HG03442 (cell line): ENCODE measurements at regions not wholly inside any gene's neighbourhood (a gene's known extent, or its start where the extent isn't known, plus 50 kb on each side); places are given as distances from the start of the nearest gene placed in this dataset.
"Not testable (repeated sequence)": the region's sequence is repeated elsewhere in the genome, so short reads cannot be mapped to it uniquely, and the experiment has no call there.

Experiments
- ATAC-seq: cut with Tn5 transposase; IDR thresholded peaks from one replicate; pipeline ENCODE4 v1.9.1; 2021; ENCODE audit warnings: mild to moderate bottlenecking, moderate library complexity; ENCODE audit not compliant: unreplicated experiment

DNA sequence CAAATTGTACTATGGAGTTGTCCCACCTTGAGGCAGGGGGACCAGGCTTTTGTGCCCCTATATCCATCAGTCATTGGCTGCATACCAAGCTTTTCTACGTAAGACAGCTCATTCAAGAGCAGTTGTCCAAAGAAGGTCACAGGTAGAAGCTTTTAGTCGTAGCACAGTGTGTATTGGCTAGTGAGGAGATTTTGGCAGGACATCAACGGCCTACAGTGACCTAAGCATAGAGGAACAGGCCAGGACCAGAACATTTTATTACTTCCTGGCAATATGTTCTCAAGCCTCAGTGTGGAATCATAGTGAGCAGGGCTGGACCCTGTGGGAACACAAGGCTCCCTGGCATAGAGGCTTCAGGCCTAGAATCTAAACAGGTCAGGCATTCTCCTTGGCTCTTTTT, 105.4 kb upstream of the ANKRD28 start:
- no peak for ATAC-seq

DNA sequence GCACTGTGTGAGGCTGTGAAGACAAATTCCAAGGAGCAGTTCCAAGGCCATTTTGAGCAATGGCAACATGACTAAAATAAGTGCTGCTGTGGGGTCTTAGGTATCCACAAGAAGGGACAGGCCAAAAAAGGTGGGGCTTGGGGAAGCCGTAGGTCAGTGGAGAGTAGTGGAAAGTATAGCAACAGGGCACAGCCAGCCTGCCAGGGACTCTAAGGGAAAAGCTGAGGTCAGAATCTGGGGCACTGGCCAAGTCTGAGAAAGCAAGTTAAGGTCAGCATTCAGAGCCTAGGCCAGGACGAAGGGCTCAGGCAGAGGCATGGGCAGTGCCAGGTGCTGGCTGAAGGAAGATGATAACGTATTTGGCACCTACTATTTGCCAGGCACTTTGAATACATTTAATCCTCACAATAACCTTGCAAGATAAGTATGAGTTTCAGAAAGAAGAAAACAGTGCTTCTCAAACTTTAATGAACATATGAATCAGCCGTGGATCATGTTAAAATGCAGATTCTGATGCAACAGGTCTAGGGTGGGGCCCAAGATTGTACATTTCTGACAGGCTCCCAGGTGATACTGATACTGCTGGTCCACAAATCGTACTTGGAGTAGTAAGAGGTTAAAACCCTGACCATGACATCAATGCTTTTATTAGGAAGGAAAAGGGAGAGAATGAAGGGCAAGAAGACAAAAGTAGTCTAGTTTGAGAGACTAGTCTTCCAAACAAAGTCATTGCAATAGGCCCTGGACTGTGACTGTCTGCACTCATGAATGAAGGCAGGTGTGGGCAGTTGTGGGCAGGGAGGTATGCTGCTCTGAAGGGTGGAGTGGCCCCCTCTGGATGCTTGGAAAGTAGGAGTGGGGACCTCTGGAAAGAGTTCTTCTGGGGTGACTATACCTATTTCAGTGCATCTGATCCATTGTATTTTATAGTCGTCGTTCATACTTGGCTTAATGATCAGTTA, 106.3 kb upstream of the ANKRD28 start:
- no peak for ATAC-seq

DNA sequence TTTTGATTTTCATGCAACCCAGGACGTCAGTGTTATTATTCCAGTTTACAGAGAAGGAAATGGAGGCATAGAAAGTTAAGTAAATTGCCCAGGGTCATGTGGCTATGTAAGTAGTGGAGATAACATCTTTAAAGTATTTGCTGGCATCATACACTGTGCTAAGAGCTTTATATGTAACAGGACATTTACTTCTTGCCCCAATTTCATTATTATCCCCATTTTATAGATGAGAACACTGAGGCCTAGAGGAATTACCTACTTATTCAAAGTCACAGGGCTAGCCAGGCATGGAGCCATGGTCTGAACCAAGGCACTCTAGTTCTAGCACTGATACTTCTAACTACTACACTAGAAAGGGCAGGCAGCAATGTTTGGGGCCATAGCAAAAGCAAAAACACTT, 107.3 kb upstream of the ANKRD28 start:
- ATAC-seq: no peak

DNA sequence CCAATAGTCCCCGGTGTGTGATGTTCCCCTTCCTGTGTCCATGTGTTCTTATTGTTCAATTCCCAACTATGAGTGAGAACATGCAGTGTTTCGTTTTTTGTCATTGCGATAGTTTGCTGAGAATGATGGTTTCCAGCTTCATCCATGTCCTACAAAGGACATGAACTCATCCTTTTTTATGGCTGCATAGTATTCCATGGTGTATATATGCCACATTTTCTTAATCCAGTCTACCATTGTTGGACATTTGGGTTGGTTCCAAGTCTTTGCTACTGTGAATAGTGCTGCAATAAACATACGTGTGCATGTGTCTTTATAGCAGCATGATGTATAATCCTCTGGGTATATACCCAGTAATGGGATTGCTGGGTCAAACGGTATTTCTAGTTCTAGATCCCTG, 109.6 kb upstream of the ANKRD28 start:
- not testable (repeated sequence) for ATAC-seq

DNA sequence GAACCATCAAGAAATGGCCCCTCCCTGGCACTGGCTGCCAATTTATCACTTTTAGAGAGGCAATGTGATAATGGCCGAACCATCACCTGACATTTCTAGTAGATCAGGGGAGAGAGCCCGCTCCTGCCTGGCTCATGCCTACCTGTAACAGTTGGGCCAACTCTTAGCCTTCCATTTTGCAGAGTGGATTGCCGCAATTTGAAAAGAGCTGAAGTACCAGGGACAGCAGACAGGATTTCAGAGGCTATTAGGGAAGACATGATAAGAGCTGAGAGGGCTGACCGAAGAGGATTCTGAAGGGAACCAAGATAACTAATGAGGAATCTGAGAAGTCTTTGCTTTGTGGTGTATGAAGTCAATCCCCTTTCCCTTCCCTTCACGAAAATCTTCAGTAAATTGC, 121.2 kb upstream of the ANKRD28 start:
- no peak for ATAC-seq

DNA sequence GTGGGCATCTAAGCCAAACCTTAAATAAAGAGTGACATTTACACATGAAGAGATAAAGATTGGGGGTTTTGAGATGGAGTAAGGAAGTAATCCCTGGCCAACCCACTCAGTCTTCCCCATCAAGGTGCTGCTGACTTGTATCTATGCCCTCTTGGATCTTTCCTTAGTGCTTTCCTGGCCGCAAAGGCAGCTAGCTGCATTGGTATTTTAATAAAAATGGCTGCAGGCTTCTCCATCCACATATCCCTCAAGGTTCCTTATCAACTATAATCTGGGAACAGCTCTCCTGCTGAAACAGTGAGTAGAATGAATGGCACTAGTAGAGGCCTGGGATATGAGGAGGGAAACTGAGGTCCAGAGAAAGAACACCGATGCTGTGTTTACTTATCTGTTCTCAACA, 122.2 kb upstream of the ANKRD28 start:
- ATAC-seq: no peak

DNA sequence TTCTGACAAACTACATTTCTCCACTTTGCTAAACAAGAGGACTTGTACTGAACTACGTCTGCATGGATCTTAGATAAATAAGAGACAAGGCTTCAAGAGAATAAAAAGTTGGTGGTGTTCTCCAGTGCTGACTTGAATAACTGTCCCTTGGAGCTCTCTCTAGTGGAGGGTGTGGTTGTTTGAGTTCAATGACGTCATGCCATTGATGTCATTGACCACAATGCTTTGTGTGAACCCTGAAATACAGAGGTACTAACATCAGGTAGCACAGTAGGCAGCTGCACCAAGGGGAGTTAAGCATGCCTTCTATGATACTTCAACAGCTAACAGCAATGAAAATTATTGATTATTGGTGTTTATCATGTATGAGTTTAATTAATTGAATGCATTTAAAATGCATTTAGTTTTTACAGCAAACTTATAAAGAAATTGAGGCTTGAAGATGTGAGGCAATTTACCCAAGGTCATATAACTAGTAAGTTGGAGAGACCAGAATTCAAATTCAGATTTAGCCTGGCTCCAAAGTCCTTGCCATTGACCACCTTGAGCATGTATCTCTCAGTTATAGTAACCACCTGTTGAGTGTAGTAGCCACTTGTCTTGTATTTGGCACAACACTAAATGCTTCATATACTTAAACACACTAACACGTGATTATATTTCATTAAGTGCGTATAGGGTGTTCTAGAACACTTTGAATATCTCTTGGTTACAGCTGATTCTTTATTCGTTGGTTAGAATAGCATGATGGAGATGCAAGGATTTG, 126.0 kb upstream of the ANKRD28 start:
- no peak for ATAC-seq

DNA sequence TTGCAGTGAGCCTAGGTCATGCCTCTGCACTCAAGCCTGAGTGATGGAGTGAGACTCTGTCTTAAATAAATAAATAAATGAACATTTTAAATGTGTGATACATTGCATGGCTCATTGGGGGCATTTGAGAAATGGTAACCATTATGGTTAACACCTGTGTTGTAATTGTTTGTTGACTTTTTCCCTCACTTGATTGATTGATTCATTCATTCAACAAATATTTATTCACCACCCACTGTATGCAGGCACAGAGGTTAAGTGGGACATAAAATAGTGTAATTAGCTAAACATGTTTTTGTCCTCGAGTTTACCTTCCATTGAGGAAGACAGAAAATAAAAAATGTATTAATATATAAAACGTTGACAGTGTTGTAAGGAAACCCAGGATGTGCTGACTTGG, 127.1 kb upstream of the ANKRD28 start:
- no peak for ATAC-seq

DNA sequence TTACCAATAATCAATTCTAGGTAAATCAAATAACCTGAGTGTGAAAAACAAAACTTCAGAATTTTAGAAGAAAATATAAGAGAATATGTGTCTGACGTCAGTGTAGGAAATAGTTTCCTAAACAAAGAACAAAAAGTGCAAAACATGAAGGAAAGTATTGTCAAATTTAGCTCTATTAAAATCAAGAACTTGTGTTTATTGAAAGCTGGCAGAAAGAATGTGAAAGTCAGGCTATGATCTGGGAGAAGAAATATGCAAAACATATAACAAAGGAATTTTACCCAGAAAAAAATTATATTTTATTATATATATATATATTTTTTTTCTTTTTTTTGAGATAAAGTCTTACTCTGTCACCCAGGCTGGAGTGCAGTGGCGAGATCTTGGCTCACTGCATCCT, 129.1 kb upstream of the ANKRD28 start:
- ATAC-seq: no peak

DNA sequence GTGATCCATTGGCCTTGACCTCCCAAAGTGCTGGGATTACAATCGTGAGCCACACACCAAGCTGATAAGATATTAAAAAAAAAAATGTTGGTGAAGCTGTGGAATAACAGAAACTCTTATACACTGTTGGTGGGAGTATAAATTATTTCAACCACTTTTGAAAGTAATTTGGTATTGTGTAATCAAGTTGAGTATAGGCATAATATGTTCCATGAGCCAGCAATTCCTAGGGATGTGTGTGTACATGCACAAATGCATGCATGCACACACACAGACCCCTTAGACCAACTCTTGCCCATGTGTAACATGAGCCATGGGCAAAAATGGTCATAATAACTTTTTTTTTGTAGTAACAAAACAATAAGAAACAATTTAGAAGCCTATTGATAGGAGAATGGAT, 130.2 kb upstream of the ANKRD28 start:
- ATAC-seq: no peak

DNA sequence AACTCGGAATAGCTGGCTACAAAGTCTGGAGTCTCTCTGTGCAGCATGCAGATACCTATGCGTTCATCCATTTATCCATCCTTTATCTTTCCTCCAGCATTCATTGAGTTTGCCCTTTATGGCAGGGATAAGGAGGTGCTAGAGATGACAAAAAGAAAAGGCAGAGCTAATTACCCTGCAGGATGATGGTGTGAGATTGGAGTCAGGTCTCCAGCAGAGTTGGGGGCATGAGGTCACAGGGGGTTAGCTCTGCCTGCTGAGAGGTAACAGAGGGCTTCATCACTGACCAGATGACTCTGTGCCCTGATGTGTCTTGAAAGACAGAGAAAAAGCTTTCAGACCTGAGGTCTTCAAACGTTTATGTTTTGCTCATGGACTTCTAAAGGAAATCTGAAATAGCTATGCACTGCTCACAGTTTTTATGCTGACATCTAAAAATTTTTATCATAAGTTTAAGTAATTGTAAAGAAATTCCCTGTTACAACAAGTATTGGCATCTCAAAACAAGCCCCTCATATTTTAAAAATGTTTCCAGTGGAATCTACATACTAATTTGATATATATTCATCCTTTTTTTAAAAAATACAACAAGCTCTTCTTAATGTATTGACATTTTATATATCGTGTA, 132.3 kb upstream of the ANKRD28 start:
- ATAC-seq: no peak

DNA sequence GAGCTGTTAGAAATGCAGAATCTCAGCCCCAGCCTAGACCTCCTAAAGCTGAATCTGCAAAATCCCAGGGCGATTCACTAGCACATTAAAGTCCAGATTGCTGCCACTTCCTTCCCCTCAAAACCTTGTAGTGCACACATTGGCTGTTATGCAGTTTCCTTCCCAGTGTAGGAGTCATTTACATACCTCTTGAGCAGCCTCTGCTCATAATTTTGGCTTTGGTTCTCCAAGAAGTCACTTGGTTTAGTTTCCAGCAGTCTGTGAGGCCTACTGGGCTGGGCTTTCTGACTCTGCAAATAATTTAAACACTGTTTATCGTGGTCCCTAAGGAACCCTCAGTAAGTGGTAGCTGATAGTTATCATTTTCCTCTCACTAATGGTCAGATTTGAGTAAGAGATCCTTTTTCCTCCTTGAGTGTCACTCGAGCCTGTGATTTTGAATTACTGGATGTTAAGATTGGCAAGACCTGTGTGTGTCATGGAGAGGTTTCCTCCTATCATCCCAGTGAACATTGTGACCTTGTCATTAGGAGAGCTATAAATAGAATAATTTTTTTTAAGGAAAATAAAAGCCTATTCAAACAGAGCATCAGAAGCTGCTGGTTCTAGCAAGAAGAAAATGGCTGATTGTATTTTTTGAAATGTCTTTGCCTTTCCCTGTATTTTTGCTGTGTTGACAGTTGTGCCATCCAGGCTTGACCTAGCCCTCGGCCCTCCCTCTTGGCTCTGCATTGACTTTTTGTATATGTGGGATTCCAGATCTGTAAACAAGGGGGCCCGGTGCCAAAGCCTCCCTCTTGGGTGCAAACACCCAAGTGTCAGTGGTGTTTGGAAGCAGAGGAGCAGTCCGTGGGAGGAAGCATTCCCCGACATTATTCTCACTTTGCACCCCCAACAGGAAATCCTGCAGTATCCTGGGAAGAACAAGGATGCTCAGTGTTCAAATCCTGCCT, 134.8 kb upstream of the ANKRD28 start:
- ATAC-seq: no peak

DNA sequence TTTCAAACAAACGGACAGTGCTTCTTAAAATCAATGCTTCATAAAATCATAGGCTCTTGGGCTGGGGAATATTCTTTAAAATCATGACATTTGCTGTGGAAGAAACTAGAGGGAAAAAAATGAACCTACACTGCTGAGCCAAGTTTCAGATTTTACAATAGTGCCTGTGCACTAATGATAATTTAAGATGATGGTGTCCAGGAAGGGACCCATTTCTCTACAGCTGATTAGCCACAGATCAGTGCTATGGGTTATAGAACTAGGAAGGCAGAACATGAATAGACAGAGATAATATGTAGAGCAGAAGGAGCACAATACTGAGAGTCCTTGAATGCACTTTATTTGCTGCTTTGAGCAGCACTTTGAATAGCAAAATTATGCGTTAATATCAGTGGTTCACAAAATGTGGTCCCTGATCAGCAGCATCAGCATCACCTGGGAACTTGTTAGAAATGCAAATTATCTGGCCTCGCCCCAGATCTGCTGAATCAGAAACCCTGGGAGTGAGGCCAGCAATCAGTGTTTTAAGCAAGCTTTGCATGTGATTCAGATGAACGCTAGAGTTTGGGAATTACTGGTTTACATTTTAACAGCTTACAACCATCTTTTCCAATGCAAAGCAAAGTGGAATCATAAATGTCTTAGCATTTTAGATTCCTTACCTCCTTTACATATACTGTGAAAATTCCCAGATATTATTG, 135.8 kb upstream of the ANKRD28 start:
- no peak for ATAC-seq

DNA sequence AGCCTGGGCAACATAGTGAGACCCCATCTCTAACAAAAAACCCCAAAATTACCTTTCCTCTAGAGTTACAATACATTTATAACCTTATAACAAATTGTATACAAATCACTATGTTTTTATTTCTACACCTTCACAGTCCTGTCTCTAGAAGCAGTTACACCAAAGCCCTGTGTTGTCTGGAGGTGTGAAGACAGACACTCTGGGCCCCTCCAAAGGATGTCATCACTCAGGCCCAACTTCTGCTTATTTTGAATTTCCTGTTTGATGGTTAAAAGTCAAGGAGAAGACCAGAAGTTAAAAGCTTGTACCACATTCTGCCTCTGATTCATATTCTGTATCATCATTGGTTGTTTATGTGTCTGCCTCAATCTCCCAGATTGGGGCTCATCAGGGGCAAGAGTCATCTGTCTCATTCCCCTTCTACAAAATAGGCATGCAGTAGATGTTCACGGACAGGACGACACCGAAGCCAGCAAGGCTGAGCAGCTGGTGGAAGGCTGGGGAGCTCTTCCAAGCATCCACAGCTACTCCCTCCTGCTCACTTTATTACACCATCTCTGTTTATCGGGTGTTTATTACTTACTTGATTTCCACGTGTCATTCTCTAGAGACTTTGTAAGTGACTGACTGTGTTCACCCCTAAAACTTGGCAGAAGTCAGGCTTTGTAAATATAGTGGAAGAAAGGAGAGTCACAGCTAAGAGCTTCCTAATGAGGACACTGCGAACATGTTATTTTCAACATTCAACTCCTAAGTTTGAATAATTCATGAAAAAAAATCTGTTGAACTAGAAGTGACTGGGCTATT, 136.8 kb upstream of the ANKRD28 start:
- ATAC-seq: no peak

DNA sequence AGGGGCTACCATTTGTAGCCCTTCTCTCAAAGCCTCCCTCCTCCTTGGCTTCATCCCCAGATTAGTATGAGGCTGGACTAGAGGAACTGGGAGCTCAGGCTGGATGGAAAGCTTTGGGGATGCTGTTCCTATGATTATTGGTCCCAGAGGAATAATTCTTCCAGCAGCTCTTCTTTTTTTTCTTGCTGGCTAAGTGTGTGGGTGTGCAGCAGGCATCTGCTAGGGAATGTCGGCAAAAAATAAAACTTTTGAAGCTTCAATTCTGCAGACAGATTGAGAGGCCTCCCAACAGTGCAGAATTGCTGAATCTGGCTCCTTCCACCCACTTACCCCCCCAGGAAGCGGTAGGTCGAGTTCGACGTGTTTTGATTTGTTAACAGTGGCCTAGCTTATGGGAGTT, 138.5 kb upstream of the ANKRD28 start:
- ATAC-seq: no peak

DNA sequence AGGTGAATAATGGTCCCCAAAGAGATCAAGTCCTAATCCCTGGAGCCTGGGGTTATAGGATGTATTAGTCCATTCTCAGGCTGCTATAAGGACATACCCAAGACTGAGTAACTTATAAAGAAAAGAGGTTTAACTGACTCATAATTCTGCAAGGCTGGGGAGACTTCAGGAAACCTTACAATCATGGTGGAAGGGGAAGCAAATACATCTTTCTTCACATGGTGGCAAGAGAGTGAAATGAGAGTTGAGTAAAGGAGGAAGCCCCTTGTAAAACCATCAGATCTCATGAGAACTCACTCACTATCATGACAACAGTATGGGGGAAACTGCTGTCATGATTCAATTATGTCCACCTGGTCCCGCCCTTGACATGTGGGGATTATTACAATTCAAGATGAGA, 142.9 kb upstream of the ANKRD28 start:
- no peak for ATAC-seq

DNA sequence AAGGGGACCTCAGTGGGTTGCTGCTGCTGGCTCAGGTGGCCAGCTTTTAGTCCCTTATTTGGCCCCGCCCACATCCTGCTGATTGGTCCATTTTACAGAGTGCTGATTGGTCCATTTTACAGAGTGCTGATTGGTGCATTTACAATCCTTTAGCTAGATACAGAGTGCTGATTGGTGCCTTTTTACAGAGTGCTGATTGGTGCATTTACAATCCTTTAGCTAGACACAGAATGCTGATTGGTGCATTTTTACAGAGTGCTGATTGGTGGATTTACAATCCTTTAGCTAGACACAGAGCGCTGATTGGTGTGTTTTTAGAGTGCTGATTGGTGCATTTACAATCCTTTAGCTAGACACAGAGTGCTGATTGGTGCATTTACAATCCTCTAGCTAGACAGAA, 143.7 kb upstream of the ANKRD28 start:
- ATAC-seq: not testable (repeated sequence)

DNA sequence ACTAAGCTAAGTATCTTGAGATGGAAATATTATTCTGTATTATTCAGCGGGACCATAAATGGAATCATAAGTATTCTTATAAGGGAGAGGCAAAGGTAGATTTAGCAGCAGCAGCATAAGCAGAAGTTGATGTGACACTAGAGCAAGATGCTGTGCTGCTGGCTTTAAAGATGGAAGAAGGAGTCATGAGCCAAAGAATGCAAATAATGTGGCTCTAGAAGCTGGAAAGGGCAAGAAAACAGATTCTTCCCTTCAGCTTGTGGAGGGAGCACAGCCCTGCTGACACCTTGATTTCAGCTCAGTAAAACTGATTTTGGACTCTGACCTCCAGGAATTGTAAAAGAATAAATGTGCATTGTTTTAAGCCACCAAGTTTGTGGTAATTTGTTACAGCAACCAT, 144.2 kb upstream of the ANKRD28 start:
- ATAC-seq: no peak

DNA sequence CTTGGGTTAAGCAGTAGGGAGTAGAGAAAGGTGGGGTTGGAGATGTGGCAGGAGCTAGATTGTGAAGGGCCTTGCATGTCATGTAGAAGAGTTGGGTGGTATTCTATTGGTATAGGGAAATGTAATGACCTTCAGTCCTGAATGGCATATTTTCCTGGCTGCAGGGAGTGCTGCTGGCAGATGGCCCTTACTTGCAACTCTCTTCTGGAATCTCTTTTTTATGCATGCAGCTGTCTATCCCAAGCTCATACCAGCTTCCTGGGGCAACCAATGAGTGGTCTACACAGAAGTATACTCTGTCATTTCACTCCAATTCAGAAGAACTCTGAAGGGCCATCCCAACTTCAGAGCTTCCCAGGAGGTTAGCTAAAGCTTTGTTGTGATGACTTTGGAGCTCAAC, 144.7 kb upstream of the ANKRD28 start:
- no peak for ATAC-seq
